GM23248 (cell line): ENCODE measurements at regions not wholly inside any gene's neighbourhood (a gene's known extent, or its start where the extent isn't known, plus 50 kb on each side); places are given as distances from the start of the nearest gene placed in this dataset.
"Not testable (repeated sequence)": the region's sequence is repeated elsewhere in the genome, so short reads cannot be mapped to it uniquely, and the experiment has no call there.

Experiments used
- DNase-seq: peaks from one replicate; pipeline ENCODE4 v3.0.0-alpha.2; 2015
- H2AFZ ChIP-seq: fragments of 200-600 bp; sonication (generic); 2 replicates; pipeline ENCODE4 v1.6.1; 2016; ENCODE audit warnings: antibody characterized with exemption
- H3F3A ChIP-seq: fragments of 200-600 bp; sonication (generic); 2 replicates; pipeline ENCODE4 v1.6.1; 2016; ENCODE audit warnings: mild to moderate bottlenecking, antibody characterized with exemption, mixed run types; ENCODE audit not compliant: insufficient read depth
- H3K27ac ChIP-seq: fragments of 200-600 bp; sonication (generic); 2 replicates; pipeline ENCODE4 v1.5.1; 2016; ENCODE audit warnings: mild to moderate bottlenecking
- H3K27me3 ChIP-seq: fragments of 200-600 bp; sonication (generic); replicated peaks from 2 replicates; pipeline ENCODE4 v1.6.1; 2016; ENCODE audit warnings: mild to moderate bottlenecking; ENCODE audit not compliant: insufficient read depth
- H3K36me3 ChIP-seq: fragments of 200-600 bp; sonication (generic); 2 replicates; pipeline ENCODE4 v1.6.1; 2016; ENCODE audit warnings: low read depth, mild to moderate bottlenecking
- H3K4me1 ChIP-seq: fragments of 200-600 bp; sonication (generic); 2 replicates; pipeline ENCODE4 v1.6.1; 2016; ENCODE audit warnings: mild to moderate bottlenecking; ENCODE audit not compliant: insufficient read depth
- H3K4me2 ChIP-seq: fragments of 200-600 bp; sonication (generic); one replicate; pipeline ENCODE4 v1.6.1; 2016; ENCODE audit warnings: mild to moderate bottlenecking; ENCODE audit not compliant: unreplicated experiment
- H3K4me3 ChIP-seq: fragments of 200-600 bp; sonication (generic); 2 replicates; pipeline ENCODE4 v1.5.1; 2016; ENCODE audit warnings: mild to moderate bottlenecking
- H3K79me2 ChIP-seq: fragments of 200-600 bp; sonication (generic); 2 replicates; pipeline ENCODE4 v1.6.1; 2016; ENCODE audit warnings: mild to moderate bottlenecking; ENCODE audit not compliant: insufficient read depth
- H3K9ac ChIP-seq: fragments of 200-600 bp; sonication (generic); 2 replicates; pipeline ENCODE4 v1.6.1; 2016; ENCODE audit warnings: mild to moderate bottlenecking
- H3K9me2 ChIP-seq: fragments of 200-600 bp; sonication (generic); 2 replicates; pipeline ENCODE4 v1.6.1; 2016; ENCODE audit warnings: mixed run types, mild to moderate bottlenecking, moderate library complexity; ENCODE audit not compliant: insufficient read depth
- H3K9me3 ChIP-seq: fragments of 200-600 bp; sonication (generic); one replicate; pipeline ENCODE4 v1.6.1; 2017; ENCODE audit warnings: low read depth
- H4K20me1 ChIP-seq: fragments of 200-600 bp; sonication (generic); 2 replicates; pipeline ENCODE4 v1.6.0; 2016; ENCODE audit not compliant: insufficient read depth
- EZH2 ChIP-seq: fragments of 200-600 bp; sonication (generic); IDR thresholded peaks from 2 replicates; pipeline ENCODE4 v1.6.1; 2018; ENCODE audit warnings: antibody characterized with exemption, mild to moderate bottlenecking; ENCODE audit not compliant: insufficient read depth, poor library complexity, severe bottlenecking
- EZH2phosphoT487 ChIP-seq: fragments of 200-600 bp; sonication (generic); IDR thresholded peaks from 2 replicates; pipeline ENCODE4 v1.6.1; 2018; ENCODE audit warnings: antibody characterized with exemption, moderate library complexity, mild to moderate bottlenecking, low read depth; ENCODE audit not compliant: insufficient read depth
- WGBS, 2 experiments: methylation state at CpG; one replicate each; pipeline ENCODE4 v1.1.6; 2015 to 2017; ENCODE audit warnings: low lambda C conversion rate in 2 of 2, low coverage in 1 of 2; ENCODE audit errors: missing lambda C conversion rate in 2 of 2; 5-methylcytosine and 5-hydroxymethylcytosine counted together
- in situ Hi-C: fragments of 300-500 bp; cut with MboI; formaldehyde crosslinking; loops from 2 replicates; pipeline ENCODE4 v1.15.0; 2020

DNA sequence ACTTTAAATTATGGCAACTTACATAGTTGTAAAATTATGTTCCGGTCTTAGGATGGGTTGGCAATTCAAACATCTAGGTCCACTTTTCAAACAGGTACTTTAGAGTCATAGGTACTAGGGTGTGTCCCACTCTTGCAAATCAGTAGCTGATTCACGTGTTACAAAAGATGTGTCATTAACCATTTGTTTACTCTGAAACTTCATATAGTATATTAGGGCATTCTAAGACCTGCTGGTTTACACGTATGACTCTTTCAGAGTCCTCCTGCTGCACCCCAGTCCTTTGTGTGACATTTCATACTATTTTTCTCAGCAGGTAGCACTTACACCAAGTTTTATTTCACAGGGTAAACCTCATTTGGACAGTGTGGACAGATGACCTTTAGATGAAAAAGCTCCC, 131.8 kb upstream of the PLEKHM1 start:
- in situ Hi-C loops, H3K79me2 ChIP-seq, H3K9me2 ChIP-seq, H3K9me3 ChIP-seq, H3K4me3 ChIP-seq, H3K27ac ChIP-seq, H4K20me1 ChIP-seq, H2AFZ ChIP-seq, DNase-seq, H3K27me3 ChIP-seq, H3K36me3 ChIP-seq, H3K9ac ChIP-seq, H3F3A ChIP-seq, H3K4me2 ChIP-seq, H3K4me1 ChIP-seq: not testable (repeated sequence)
- no CpG with 5 or more reads among the region's 3 CpGs for WGBS, 2 experiments

DNA sequence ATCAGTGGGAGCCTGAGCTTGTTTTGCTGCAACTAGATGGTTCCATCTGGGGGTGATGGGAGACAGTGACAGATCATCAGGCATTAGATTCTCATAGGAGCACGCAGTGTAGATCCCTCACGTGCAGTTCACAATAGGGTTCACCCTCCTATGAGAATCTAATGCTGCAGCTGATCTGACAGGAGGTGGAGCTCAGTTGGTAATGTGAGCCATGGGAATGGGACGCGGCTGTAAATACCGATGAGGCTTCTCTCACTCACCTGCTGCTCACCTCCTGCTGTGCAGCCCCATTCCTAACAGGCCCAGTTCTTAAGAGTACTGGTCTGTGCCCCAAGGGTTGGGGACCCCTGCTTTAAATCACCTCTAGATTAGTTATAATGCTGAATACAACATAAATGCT, 137.5 kb upstream of the PLEKHM1 start:
- Histone ChIP-seq H3K36me3 (peaks cover 13% of the 10 kb centered on the region), H3K79me2 (peaks cover 5% of the 10 kb centered on the region), H3K4me1 (no peaks in the 10 kb centered on the region), H4K20me1 (no peaks in the 10 kb centered on the region), H3K27ac (no peak overlapping the region), H3F3A (no peaks in the 10 kb centered on the region), H3K9me2 (no peaks in the 10 kb centered on the region), H2AFZ (no peak overlapping the region), H3K9ac (no peak overlapping the region), H3K4me3 (no peak overlapping the region), H3K4me2 (no peak overlapping the region), H3K27me3 (no peaks in the 10 kb centered on the region), H3K9me3 (no peaks in the 10 kb centered on the region)
- no peak for DNase-seq
- TF ChIP-seq EZH2phosphoT487 (no peak), EZH2 (no peak)
- in situ Hi-C loops: no loop called here
- 85 to 86% methylated on average over 5 of the region's 5 CpGs for WGBS, 2 experiments

DNA sequence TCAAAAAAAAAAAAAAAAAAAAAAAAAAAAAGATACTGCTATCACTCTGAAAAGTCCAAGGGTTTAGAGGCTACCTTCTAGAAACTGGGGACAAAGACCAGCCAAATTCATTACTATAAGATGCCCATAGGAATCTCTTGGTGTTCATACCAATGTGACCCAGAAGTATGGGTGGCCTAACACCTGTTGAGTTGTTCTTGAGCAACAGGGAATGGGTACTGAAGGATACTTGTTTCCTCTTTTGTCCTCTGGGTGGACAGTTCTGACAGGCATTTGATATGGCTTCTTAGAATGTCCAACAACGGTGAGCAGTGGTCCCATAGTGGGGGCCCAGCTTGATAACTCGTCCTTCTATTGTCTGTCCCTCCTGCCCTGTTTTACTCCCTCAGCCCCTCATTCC, 141.4 kb upstream of the PLEKHM1 start:
- H3F3A ChIP-seq: no peaks in the 10 kb centered on the region
- no peak overlapping the region for H3K4me3 ChIP-seq
- no peaks in the 10 kb centered on the region for H3K9me2 ChIP-seq
- no peak overlapping the region for H3K4me2 ChIP-seq
- no peaks in the 10 kb centered on the region for H3K4me1 ChIP-seq
- no peaks in the 10 kb centered on the region; the same call in 1 of the 2 replicates for H3K79me2 ChIP-seq
- no peak overlapping the region for H3K27ac ChIP-seq
- H3K36me3 ChIP-seq: peaks cover 16% of the 10 kb centered on the region
- in situ Hi-C loops: no loop called here
- H3K27me3 ChIP-seq: no peaks in the 10 kb centered on the region
- H3K9ac ChIP-seq: no peak overlapping the region
- WGBS, 2 experiments: 90 to 93% methylated on average over 2 of the region's 2 CpGs
- no peak overlapping the region for H2AFZ ChIP-seq
- no peak for TF ChIP-seq EZH2
- TF ChIP-seq EZH2phosphoT487: no peak
- no peaks in the 10 kb centered on the region for H4K20me1 ChIP-seq
- DNase-seq: no peak
- H3K9me3 ChIP-seq: no peaks in the 10 kb centered on the region

DNA sequence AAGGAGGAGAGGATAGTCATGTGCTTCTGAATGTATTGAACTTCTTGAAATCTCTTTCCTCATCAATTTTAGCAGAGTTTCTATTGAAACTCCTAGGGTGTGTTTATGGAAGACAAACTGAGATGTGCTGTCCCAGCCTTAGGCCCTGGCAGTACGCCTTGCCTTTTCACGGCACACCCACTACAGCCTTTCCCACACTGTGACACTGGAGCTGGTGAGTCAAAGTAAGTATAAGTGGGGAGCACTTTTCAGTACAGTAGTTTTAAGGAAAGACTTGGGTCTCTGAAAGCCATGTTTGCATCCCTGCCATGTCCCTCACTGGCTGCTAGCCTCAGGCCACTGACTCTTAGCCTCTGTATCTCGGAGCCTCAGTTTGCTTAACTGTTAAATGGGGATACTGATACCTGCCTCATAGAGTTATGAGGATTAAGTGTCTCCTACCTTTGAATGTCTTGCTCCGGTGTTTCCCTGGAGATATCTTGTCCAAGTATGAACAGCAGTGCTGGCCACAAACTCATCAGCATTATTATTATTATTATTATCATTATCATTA, 144.7 kb upstream of the CRHR1 start:
- H3K9me2 ChIP-seq: no peaks in the 10 kb centered on the region
- no peak overlapping the region for H3K9ac ChIP-seq
- WGBS, 2 experiments: 59 to 60% methylated on average over 4 of the region's 4 CpGs
- H3F3A ChIP-seq: no peaks in the 10 kb centered on the region
- peak; percentile 83 for DNase-seq
- peaks cover 7% of the 10 kb centered on the region; the same call in 1 of the 2 replicates for H3K4me1 ChIP-seq
- H3K9me3 ChIP-seq: no peaks in the 10 kb centered on the region
- no peak for TF ChIP-seq EZH2
- TF ChIP-seq EZH2phosphoT487: no peak
- no peak overlapping the region for H2AFZ ChIP-seq
- H4K20me1 ChIP-seq: no peaks in the 10 kb centered on the region
- no peak overlapping the region for H3K4me2 ChIP-seq
- no peaks in the 10 kb centered on the region for H3K27me3 ChIP-seq
- in situ Hi-C loops: no loop called here
- peaks cover 5% of the 10 kb centered on the region; the same call in 1 of the 2 replicates for H3K36me3 ChIP-seq
- H3K79me2 ChIP-seq: no peaks in the 10 kb centered on the region
- H3K4me3 ChIP-seq: no peak overlapping the region
- no peak overlapping the region for H3K27ac ChIP-seq
